Cerebellar cortex (tissue), 1 donor: ENCODE measurements at regions not wholly inside any gene's neighbourhood (a gene's known extent, or its start where the extent isn't known, plus 50 kb on each side); places are given as distances from the start of the nearest gene placed in this dataset.

Source experiments
- DNase-seq: peaks from one replicate; pipeline ENCODE4 v3.0.0-alpha.2; 2015; ENCODE audit warnings: low spot score

DNA sequence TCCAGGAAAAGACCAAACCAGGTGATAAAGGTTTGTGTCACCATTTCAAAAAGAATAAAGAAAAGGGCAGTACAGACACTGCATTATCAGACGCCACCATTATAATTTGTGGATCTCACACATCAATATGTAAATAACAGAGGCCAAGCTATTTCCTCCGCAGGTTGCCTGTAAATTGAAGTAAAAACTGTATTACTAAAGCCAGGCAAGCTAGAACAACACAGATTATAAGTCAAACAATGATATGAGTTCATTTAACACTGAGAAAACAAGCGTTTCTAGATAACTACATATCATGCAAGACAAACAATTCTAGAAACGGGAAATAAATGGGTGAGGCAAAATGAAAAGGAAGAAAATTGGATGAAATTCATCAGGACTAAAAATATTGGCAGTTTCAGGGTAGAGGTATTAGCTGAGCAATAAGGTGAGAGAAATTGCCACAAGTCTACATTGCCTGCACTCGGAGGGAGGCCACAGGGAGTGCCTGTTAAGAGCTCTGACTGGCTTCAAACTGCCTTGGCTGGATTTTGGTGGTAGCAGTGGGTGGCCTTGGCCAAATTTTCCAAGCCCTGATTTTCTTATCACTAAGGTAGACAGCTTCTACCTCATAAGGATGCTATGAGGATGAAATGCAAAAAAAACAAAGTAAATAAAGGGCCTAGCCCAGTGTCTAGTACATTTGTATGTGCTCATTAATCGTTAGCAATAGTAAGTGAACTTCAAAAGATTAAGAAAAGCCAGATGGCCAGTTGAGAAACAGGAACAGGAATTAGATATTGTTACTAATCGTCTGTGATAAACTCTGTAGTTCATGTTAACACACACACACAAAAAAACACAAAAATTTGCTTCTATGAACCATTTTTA is 240.0 kb upstream of the NFE2L3 start:
- DNase-seq = no peak

- DNase-seq = no peak
Measured at GRCh38 chr7:25913598-25914224, 238.3 kb upstream of the NFE2L3 start.

DNA sequence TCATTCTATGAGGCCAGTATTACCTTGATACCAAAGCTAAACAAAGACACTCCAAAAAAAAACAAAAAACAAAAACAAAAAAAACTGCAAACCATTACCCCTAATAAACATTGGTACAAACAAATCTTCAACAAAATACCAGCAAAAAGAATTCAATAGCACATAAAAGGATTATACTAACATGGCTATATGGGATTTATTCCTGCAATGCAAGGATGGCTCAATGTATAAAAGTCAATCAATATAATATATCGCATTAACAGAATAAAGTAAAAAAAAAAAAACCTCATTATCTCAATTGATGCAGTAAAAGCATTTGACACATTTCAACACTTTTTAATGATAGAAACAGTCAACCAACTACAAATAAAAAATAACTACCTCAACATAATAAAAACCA is 233.3 kb upstream of the NFE2L3 start:
- no peak for DNase-seq

- no peak for DNase-seq
Measured at GRCh38 chr7:25922296-25922695, 229.7 kb upstream of the NFE2L3 start.

DNA sequence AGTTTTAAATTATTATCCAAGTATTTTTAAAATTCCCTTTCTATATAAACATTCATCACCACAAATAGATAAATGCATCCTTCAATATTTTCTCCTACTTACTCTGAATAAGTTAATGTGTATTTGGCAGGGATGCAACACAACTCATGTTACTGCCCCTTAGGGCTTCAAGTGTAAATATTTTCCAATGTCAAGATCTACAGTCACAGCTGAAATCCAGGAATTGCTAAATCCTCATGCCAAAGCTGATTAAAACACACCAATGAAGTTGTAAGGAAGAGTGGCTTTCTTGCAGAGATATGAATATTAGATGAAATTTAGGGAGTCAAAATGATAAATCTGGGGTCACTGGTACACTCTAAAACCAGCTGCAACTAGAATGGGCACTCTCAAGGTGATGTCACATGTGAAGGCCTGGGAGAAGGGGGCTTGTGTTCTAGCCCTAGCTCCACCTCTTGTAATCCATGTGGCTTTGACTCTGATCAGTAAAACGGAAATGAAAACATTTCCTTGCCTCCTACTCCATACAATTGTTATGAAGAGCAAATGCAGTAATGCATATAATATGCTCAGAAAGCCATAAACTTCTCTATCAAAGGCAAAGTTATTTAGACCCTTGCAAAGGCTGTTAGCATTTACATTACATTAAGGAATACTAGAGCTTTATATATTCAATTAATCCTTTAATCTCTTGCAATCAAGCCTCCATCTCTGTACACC is 228.1 kb upstream of the NFE2L3 start:
- no peak for DNase-seq

DNA sequence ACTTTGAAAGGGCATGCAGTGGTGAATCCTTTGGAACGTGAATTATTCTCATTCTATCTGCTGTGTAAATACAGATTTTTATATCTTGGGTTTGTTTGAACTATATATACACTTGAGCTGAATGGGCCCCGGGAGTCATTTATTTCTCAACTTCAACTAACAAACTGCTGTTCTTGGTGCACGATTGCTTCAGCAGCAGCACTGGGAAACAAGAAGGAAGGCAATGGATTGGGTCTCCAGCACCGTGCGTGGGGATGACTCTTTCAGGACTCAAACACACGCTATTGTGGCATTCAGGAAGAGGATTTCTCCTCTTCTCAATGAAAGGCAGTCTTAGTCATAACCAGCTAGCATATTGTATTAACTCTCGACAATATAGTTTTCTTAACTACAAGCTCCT is 226.0 kb upstream of the NFE2L3 start:
- no peak for DNase-seq

GRCh38 chr7:25926451-25926850 is 225.5 kb upstream of the NFE2L3 start:
- DNase-seq = no peak

GRCh38 chr7:25926891-25927625 is 224.9 kb upstream of the NFE2L3 start:
- no peak for DNase-seq

GRCh38 chr7:25927626-25927978 is 224.4 kb upstream of the NFE2L3 start:
- DNase-seq = no peak

DNA sequence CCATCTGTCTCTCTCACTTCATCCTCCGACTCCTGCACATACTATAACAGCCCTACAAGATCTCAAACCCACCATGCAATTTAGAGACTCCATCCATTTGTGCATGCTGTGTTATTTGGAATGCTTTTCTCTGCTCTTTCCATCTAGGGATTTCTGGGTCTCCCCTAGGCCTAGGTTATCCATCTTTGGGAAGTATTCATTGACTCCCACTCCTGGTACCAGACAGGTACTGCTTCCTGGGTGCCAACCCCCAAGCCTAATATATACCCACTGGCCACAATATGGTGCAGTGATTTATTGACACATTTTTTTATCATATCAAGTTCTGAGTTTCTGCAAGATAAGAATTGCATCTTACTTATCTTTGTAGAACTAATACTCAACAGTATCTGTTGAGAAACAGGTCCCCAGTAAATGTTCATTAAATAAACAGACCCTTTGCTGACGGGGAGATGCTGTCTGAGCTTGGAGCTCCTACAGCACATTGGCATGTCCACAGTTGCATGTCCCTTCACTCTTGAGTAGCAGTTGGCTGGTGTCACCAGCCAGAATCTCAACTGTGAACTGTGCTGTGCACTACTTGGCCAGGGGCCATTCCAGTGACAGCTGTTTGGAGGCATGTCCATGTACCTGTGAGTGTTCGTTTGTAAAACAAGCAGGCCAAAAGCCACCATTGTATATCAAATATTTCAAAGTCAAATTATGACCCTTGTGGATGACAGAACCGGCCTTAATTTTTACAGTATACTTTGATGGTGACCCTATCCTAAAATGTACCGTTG is 223.3 kb upstream of the NFE2L3 start:
- DNase-seq = no peak

DNA sequence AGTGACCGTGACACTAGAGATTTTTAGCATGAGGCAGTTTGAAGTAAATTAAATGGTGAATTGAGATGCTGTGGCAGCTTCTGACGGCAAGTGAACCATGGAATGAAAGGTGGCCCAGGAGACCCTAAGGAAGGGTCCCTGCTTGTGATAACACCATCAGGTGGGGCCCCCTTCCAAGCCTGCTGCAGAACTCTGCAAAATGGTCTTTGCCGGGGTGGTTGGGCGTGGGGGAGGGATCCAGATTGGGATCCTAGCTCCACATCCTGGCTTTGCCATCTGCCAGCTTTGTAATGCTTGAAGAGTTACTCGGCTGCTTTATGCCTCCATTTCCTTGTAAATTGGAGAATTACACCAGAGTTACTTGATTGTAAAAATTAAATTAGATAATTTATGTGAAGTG is 222.6 kb upstream of the NFE2L3 start:
- no peak for DNase-seq

GRCh38 chr7:25930492-25931048 is 221.4 kb upstream of the NFE2L3 start:
- no peak for DNase-seq

- no peak for DNase-seq
Measured at GRCh38 chr7:25931156-25931555, 220.8 kb upstream of the NFE2L3 start.

DNA sequence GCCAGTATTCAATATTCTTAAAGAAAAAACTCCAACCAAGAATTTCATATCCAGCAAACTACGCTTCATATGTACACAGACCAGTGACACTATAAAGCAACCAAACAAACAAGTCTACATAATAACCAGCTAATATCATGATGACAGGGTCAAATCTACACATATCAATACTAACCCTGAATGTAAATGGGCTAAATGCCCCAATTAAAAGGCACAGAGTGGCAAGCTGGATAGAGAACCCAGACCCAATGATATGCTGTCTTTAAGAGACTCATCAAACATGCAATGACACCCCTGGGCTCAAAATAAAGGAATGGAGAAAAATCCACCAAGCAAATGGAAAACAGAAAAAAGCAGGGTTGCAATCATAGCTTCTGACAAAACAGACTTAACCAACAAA is 218.1 kb upstream of the NFE2L3 start:
- DNase-seq = no peak

DNA sequence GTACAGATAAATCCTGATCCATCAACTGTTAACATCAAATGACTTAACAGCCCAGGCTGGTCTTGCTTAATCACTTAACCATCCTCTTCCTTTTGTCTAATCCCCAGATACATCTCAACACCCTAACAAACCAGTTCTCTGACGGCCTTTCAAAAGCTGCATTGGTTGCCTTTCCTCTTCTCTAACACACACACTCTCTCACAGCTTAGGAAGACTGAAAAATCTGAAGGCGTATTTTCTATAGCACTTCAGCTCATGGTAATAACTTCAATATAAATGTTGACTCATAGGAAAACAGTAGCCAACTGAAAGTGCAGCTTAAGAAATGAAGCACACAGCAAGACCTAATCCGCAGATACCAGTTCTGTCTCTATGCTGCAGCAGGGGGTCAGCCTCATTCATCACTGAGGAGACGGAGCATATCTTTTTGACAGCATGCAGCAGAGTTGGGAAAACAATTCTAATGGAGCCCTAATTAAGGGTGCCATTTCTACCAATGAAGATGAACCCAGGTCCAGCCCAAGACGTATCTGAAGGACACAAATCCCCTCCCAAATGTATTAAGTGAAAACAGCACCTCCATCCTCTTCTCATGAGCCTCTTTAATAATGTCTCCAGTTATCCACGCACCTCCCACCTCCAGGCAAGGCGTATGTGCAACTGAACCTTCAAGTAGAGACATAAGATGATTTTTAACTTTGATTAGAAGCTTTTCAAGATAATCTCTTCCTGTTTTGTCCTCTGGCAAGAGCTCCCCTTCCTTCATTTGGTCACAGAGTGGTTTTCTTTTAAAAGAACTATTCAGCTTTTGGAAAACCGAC is 211.7 kb upstream of the NFE2L3 start:
- DNase-seq = no peak

- DNase-seq = no peak
Measured at GRCh38 chr7:25944777-25945515, 207.1 kb upstream of the NFE2L3 start.

DNA sequence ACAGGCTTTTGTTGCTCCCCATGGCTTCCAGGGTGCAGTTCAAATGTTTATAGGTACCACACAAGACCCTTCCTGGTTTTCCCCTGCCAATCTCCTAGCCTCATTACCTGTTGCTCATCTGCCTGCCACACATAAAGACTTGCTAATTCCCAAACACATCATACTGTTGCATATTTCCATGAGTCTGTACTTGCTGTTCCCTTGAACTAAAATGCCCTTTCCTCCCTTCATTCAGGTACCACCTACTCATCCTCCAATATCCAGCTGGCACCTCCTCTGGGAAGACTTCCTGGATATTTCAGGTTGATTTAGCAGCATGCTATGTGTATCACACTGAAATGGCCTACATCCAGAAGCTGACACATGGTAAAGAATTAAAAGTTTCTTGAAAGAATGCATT is 206.4 kb upstream of the NFE2L3 start:
- no peak for DNase-seq

DNA sequence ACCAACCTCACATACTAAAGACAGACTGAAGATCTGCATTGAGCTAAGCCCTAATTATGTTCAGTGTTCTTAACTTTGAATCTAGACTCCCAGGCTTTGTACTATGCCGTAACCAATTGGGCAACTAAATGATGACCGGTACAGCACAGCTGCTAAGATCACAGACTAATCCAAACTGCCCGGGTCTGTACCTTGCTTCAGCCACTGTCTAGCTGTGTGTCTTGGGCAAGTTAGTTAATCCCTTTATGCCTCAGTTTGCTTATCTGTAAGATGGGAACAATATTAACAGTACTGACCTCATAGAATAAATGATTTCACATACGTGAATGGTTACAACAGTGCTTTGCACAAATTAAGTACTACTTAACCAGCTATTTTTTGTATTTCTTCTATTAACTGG is 205.8 kb upstream of the NFE2L3 start:
- DNase-seq = no peak

DNA sequence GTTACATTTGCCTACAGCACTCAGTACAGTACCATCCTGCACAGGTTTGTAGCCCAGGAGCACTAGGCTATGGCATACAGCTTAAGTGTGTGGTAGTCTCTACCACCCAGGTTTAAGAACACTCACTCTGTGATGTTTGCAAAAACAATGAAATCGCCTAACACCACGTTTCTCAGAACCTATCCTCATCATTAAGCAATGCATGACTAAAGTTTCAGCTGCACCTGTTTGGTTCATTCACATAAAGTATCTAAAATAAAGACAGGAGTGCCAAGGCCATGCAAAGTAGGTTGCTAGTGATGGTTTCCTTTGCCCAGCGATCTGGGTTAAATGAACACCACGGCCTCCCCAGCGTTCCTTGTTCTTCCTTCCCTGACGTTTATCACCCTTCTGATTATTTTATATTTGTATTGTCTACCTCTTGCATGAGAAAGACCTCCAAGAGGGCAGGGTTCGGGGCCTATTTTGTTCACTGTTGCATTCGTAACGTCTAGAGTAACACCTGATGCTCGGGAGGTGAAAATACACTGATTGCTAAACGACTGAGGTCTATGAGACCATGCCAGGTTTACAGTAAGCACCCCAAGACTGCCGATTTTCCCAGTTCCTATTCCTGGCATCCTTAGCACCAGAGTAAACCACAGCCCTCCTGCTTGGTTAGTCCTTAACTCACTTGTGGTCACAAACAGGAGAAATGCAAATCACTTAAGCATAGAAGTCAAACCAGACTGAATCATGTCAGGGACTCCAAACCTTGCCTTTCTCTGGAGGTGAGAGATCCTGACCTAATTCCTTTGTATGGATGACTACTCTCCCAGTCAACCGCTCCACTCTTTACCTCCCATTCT is 204.1 kb upstream of the NFE2L3 start:
- DNase-seq = no peak
